Hepatocyte (in vitro differentiated cells): ENCODE measurements at regions not wholly inside any gene's neighbourhood (a gene's known extent, or its start where the extent isn't known, plus 50 kb on each side); places are given as distances from the start of the nearest gene placed in this dataset.
"Not testable (repeated sequence)": the region's sequence is repeated elsewhere in the genome, so short reads cannot be mapped to it uniquely, and the experiment has no call there.

Experiments
- CTCF ChIP-seq: fragments of 200-600 bp; sonication (generic); IDR thresholded peaks from 2 replicates; pipeline ENCODE4 v1.5.1; 2016; ENCODE audit warnings: antibody characterized with exemption, mild to moderate bottlenecking; ENCODE audit not compliant: poor library complexity
- EZH2 ChIP-seq: fragments of 200-600 bp; sonication (generic); IDR thresholded peaks from 2 replicates; pipeline ENCODE4 v1.6.1; 2016; ENCODE audit warnings: antibody characterized with exemption, mild to moderate bottlenecking, borderline replicate concordance
- EZH2phosphoT487 ChIP-seq: fragments of 200-600 bp; sonication (generic); IDR thresholded peaks from one replicate; pipeline ENCODE4 v1.6.1; 2018; ENCODE audit warnings: antibody characterized with exemption, mild to moderate bottlenecking, low read depth, moderate library complexity; ENCODE audit not compliant: unreplicated experiment, severe bottlenecking

- not testable (repeated sequence) for TF ChIP-seq CTCF, EZH2, EZH2phosphoT487
Observed at GRCh38 chr7:25602730-25603426, 374.6 kb upstream of the NPVF start.
